Mesothelial cell of epicardium (in vitro differentiated cells): ENCODE measurements at regions not wholly inside any gene's neighbourhood (a gene's known extent, or its start where the extent isn't known, plus 50 kb on each side); places are given as distances from the start of the nearest gene placed in this dataset.
A peak's percentile ranks its signal among the peaks of the same experiment; 100 is the strongest.
"Not testable (repeated sequence)": the region's sequence is repeated elsewhere in the genome, so short reads cannot be mapped to it uniquely, and the experiment has no call there.

Experiments
- DNase-seq, 2 experiments: peaks; one replicate each; pipeline ENCODE4 v3.0.0; 2021; ENCODE audit warnings: low spot score in 2 of 2; ENCODE audit not compliant: unreplicated experiment in 2 of 2
- H3K27ac Mint-ChIP-seq: 2 replicates; pipeline ENCODE4 v1.8.0; 2021; ENCODE audit warnings: mixed read lengths
- H3K27me3 Mint-ChIP-seq: 2 replicates; pipeline ENCODE4 v1.8.0; 2021; ENCODE audit warnings: low read depth, mixed read lengths
- H3K36me3 Mint-ChIP-seq: 2 replicates; pipeline ENCODE4 v1.8.0; 2021; ENCODE audit warnings: mixed read lengths
- H3K4me1 Mint-ChIP-seq: 2 replicates; pipeline ENCODE4 v1.8.0; 2021; ENCODE audit warnings: mixed read lengths
- H3K4me3 Mint-ChIP-seq: 2 replicates; pipeline ENCODE4 v1.8.0; 2021; ENCODE audit warnings: mild to moderate bottlenecking, moderate library complexity, mixed read lengths
- H3K9me3 Mint-ChIP-seq: 2 replicates; pipeline ENCODE4 v1.8.0; 2021; ENCODE audit warnings: mixed read lengths
- TF ChIP-seq, protein P1 (sequence below): fragments of 200-600 bp; sonication (generic); IDR thresholded peaks from one replicate; pipeline ENCODE4 v1.5.0; 2021; ENCODE audit warnings: antibody characterized with exemption; ENCODE audit not compliant: unreplicated experiment

DNA sequence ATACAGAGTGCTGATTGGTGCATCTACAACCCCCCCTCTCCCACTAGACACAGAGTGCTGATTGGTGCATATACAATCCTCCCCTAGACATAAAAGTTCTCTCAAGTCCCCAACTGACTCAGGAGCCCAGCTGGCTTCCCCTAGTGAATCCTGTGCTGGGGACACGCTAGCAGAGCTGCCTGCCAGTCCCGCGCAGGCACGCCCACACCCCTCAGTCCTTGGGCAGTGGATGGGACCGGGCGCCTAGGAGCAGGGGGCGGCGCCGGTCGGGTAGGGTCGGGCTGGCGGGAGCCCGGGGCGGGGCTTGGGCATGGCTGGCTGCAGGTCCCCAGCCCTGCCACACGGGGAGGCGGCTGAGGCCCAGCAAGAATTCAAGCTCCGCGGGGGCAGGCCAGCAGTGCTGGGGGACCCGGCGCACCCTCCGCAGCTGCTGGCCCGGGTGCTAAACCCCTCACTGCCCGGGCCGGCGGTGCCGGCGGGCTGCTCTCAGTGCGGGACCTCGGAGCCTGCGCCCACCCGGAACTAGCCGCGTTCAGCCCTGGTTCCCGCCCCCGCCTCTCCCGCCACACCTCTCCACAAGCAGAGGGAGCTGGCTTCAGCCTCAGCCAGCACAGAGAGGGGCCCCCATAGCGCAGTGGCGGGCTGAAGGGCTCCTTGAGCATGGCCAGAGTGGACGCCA lies 64.3 kb upstream of the DDHD1 start:
- Mint-ChIP-seq H3K36me3 (no peaks in the 10 kb centered on the region), H3K9me3 (peaks cover 8% of the 10 kb centered on the region), H3K27ac (no peak overlapping the region), H3K4me3 (peak overlapping the region; percentile 81), H3K27me3 (no peaks in the 10 kb centered on the region), H3K4me1 (peaks cover 5% of the 10 kb centered on the region)
- TF ChIP-seq, protein P1, sequence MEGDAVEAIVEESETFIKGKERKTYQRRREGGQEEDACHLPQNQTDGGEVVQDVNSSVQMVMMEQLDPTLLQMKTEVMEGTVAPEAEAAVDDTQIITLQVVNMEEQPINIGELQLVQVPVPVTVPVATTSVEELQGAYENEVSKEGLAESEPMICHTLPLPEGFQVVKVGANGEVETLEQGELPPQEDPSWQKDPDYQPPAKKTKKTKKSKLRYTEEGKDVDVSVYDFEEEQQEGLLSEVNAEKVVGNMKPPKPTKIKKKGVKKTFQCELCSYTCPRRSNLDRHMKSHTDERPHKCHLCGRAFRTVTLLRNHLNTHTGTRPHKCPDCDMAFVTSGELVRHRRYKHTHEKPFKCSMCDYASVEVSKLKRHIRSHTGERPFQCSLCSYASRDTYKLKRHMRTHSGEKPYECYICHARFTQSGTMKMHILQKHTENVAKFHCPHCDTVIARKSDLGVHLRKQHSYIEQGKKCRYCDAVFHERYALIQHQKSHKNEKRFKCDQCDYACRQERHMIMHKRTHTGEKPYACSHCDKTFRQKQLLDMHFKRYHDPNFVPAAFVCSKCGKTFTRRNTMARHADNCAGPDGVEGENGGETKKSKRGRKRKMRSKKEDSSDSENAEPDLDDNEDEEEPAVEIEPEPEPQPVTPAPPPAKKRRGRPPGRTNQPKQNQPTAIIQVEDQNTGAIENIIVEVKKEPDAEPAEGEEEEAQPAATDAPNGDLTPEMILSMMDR = peak; percentile 52
- peak; percentile 50 to 72 for DNase-seq

DNA sequence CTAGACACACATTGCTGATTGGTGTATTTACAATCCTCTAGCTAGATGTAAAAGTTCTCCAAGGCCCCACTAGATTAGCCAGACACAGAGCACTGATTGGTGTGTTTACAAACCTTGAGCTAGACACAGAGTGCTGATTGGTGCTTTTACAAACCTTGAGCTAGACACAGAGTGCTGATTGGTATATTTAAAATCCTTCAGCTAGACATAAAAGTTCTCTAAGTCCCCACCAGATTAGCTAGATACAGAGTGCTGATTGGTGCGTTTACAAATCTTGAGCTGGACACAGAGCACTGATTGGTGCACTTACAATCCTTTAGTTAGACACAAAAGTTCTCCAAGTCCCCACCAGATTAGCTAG lies 63.8 kb upstream of the DDHD1 start:
- peak overlapping the region; percentile 81 for H3K4me3 Mint-ChIP-seq

DNA sequence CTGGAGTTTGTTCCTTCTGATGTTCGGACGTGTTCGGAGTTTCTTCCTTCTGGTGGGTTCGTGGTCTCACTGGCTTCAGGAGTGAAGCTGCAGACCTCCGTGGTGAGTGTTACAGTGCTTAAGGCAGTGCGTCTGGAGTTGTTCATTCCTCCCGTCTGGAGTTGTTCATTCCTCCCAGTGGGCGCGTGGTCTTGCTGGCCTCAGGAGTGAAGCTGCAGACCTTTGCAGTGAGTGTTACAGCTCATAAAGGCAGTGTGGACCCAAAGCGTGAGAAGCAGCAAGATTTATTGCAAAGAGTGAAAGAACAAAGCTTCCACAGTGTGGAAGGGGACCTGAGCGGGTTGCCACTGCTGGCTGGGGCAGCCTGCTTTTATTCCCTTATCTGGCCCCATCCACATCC lies 63.4 kb upstream of the DDHD1 start:
- not testable (repeated sequence) for H3K9me3 Mint-ChIP-seq, H3K4me1 Mint-ChIP-seq, H3K27me3 Mint-ChIP-seq, H3K27ac Mint-ChIP-seq, DNase-seq, H3K36me3 Mint-ChIP-seq
- H3K4me3 Mint-ChIP-seq = peak overlapping the region; percentile 81

More for the DNA sequence above, 63.8 kb upstream of the DDHD1 start:
- H3K4me1 Mint-ChIP-seq, DNase-seq, H3K9me3 Mint-ChIP-seq, H3K27ac Mint-ChIP-seq, H3K36me3 Mint-ChIP-seq, H3K27me3 Mint-ChIP-seq: not testable (repeated sequence)

DNA sequence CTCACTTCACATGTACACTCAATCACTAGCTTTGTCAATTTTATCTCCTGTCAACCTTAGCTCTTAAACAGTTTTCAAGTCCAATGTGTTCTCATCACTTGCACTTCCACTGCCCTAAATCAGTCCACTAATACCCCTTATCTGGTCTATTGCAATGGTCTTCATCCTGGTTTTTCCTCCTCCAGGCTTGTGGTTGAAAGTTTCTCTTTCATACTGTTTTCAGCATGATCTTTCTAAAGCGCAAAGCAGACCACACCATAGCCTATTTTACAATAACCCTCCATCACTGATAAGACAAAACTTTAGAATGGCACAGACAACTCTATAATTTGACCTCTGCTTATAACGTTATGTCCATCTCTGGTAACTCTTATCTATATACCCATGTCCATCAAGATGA lies 62.0 kb upstream of the DDHD1 start:
- Mint-ChIP-seq H3K27ac (no peak overlapping the region), H3K4me1 (peaks cover 5% of the 10 kb centered on the region), H3K9me3 (no peaks in the 10 kb centered on the region), H3K4me3 (no peak overlapping the region), H3K36me3 (no peaks in the 10 kb centered on the region), H3K27me3 (no peaks in the 10 kb centered on the region)
- DNase-seq = no peak
- TF ChIP-seq, protein P1 = no peak

DNA sequence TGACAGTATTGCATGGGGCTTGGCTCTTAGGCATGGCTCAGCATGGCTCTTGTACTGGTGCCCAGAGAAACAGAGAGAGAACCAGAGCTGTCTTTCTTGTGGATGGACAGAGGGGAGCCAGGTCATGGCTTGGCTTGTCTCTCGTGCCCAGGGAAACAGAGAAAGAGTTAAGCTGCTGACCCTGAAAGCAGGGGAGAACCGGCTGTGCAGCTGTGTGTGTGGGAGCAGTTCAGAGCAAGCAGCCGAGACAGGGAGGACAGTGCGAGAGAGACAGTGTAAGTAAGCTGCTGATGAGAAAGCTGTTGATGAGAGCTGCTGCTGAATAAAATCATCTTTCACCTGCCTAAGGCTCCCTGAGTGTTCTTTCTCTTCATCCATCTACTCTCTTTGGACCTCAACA lies 61.3 kb upstream of the DDHD1 start:
- H3K4me1 Mint-ChIP-seq = peaks cover 5% of the 10 kb centered on the region
- no peaks in the 10 kb centered on the region for H3K27me3 Mint-ChIP-seq
- no peaks in the 10 kb centered on the region for H3K9me3 Mint-ChIP-seq
- H3K36me3 Mint-ChIP-seq = no peaks in the 10 kb centered on the region
- no peak overlapping the region for H3K27ac Mint-ChIP-seq
- TF ChIP-seq, protein P1 = no peak
- DNase-seq = no peak
- H3K4me3 Mint-ChIP-seq = no peak overlapping the region

DNA sequence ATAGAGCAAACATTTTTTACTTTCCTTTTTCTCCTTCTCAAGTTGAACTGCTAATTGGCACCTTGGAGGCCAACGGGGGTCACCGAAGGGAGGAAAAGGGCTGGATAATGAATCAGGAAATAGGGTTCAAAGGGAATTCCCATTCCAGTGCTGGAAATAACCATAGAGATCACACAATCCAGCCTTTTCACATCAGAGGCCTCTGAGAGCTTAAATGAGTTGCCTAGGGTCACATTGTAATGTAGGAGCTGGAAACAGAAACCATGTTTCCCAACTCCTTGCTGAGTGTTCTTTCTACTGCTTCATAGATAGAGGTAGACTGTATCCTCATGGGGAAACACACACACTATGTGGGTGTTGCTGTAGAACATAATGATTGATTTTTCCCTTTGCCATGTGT lies 60.6 kb upstream of the DDHD1 start:
- H3K9me3 Mint-ChIP-seq = no peaks in the 10 kb centered on the region
- H3K27me3 Mint-ChIP-seq = no peaks in the 10 kb centered on the region
- no peaks in the 10 kb centered on the region for H3K36me3 Mint-ChIP-seq
- DNase-seq = no peak
- H3K27ac Mint-ChIP-seq = no peak overlapping the region
- H3K4me1 Mint-ChIP-seq = peaks cover 5% of the 10 kb centered on the region
- TF ChIP-seq, protein P1 = no peak
- H3K4me3 Mint-ChIP-seq = no peak overlapping the region

DNA sequence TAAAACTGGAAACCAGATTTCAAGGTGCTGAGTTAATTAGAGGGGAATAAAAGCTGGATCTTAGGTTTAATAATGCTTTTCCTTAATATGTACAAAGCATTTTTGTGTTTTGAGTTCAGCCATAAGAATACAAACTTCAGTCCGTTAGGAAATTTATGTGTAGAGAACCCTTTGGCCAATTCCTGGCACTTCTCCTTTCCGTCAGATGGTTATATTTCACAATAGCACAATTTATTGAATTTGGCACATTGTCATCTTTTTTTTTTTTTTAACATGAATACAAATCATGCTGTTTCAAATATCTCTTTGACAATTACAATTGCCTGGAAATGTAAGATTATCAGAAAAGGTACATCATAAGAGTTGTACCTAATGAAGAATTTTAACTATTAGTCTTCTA lies 56.2 kb upstream of the DDHD1 start:
- Mint-ChIP-seq H3K27me3 (peaks cover 2% of the 10 kb centered on the region), H3K4me1 (no peaks in the 10 kb centered on the region), H3K36me3 (no peaks in the 10 kb centered on the region), H3K9me3 (peaks cover 21% of the 10 kb centered on the region), H3K4me3 (no peak overlapping the region), H3K27ac (no peak overlapping the region)
- TF ChIP-seq, protein P1 = no peak
- DNase-seq = no peak
